Neuron (in vitro differentiated cells): ENCODE measurements at regions not wholly inside any gene's neighbourhood (a gene's known extent, or its start where the extent isn't known, plus 50 kb on each side); places are given as distances from the start of the nearest gene placed in this dataset.

ENCODE experiments used
- H2AFZ ChIP-seq: one replicate; pipeline ENCODE4 v1.6.1; 2013; ENCODE audit warnings: low read depth, mild to moderate bottlenecking, inconsistent platforms, low read length, moderate library complexity
- H3K27me3 ChIP-seq: one replicate; pipeline ENCODE4 v1.6.1; 2013; ENCODE audit warnings: low read length; ENCODE audit not compliant: insufficient read depth
- H3K36me3 ChIP-seq: one replicate; pipeline ENCODE4 v1.6.1; 2013; ENCODE audit warnings: low read length; ENCODE audit not compliant: insufficient read depth
- H3K4me1 ChIP-seq: one replicate; pipeline ENCODE4 v1.6.1; 2013; ENCODE audit warnings: low read length; ENCODE audit not compliant: insufficient read depth
- H3K4me3 ChIP-seq: 2 replicates; pipeline ENCODE4 v1.5.1; 2013; ENCODE audit warnings: mild to moderate bottlenecking, low read length, moderate library complexity
- H3K9me3 ChIP-seq: one replicate; pipeline ENCODE4 v1.6.1; 2013; ENCODE audit warnings: low read length

DNA sequence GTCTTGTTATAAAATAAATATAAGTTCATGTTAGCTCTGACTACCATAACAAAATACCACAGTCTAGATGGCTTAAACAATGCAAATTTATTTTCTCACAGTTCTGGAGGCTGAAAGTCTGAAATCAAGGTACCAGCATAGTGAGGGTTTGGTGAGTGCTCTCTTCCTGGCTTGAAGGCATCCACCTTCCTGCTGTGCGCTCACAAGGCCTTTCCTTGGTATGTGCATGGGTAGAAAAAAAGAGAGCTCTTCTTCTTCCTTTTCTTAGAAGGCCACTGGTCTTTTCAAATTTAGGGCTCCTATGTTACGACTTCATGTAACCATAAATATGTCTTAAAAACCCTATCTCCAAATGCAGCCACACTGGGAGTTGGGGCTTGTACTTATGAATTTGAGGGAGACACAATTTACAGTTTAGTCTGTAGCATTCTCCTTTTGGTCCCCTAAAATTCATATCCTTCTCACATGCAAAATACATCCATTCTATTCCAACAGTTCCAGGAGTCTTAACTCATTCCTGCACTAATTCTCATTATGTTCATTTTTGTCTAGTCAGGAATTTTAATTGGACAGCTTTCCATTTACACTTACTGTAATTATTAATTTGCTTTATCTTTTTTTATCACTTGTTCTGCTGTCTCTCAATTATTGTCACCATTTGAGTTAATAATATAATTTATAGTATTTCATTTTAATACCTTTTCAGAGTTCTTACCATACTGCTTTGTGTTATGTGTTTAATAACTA, 381.9 kb upstream of the EPHA7 start:
- H3K4me1 ChIP-seq, result no peaks in the 10 kb centered on the region
- H3K9me3 ChIP-seq, result no peaks in the 10 kb centered on the region
- H3K27me3 ChIP-seq, result no peaks in the 10 kb centered on the region
- no peak overlapping the region for H3K4me3 ChIP-seq
- H2AFZ ChIP-seq, result no peak overlapping the region
- no peaks in the 10 kb centered on the region for H3K36me3 ChIP-seq

DNA sequence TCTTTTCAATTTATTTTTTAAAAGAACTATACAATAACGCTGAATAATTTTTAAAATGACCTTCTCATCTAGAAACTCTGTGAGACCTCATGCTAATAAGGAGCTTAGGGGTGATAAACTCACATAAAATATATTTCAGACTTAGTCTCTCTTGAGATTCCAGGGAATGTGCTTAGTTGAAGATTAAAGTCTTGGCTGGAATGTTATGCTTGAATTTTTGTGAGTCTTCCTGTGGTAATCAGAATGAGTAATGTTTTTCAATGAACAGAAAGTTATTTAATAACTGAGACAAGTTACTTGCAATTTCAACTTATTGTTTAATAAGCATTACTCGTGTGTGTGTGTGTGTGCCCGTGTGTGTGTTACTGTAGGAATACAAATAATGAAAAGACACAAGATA, 379.9 kb upstream of the EPHA7 start:
- no peaks in the 10 kb centered on the region for H3K4me1 ChIP-seq
- H3K9me3 ChIP-seq, result no peaks in the 10 kb centered on the region
- H2AFZ ChIP-seq, result no peak overlapping the region
- H3K36me3 ChIP-seq, result no peaks in the 10 kb centered on the region
- H3K4me3 ChIP-seq, result no peak overlapping the region
- no peaks in the 10 kb centered on the region for H3K27me3 ChIP-seq

DNA sequence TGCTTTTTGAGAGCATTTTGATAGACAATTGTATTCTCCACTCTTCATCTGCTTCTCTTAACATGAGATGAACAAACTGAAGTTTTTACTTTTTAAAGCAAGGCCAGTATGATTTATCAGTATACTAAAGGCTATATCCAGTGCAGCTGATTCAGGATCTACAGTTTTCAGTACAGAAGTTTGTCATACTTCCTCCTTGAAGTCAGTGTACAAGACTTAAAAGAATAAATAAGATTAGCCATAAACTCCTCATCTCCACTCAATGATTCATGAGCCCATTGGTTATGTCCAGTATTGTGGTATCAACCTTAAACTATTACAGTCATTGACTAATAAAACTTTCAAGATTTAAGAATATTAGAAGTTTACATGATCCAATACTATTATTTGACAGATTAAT, 374.8 kb upstream of the EPHA7 start:
- H3K4me1 ChIP-seq, result no peaks in the 10 kb centered on the region
- no peak overlapping the region for H3K4me3 ChIP-seq

DNA sequence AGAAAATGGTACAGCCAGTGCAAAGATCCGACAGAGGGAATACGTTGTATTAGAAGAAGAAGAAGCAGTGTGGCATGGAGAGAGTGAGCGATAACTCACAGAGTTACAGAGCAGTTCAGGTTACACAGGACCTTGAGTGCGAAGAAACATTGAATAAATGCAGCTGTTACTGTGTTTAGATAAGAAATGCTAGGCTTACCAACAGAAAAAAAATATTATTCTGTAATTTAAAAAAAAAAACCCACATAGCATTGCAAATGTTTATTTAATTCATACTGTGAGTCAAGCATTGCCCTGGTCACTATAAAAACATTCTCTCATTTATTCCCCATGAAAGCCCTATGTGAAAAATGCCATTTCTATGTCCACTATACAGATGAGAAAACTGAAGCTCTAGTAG, 373.4 kb upstream of the EPHA7 start:
- H2AFZ ChIP-seq, result no peak overlapping the region
- no peaks in the 10 kb centered on the region for H3K36me3 ChIP-seq
- no peaks in the 10 kb centered on the region for H3K4me1 ChIP-seq
- no peaks in the 10 kb centered on the region for H3K9me3 ChIP-seq
- no peaks in the 10 kb centered on the region for H3K27me3 ChIP-seq
- no peak overlapping the region for H3K4me3 ChIP-seq

More for the DNA sequence above, 374.8 kb upstream of the EPHA7 start:
- H3K36me3 ChIP-seq, result no peaks in the 10 kb centered on the region
- H2AFZ ChIP-seq, result no peak overlapping the region
- no peaks in the 10 kb centered on the region for H3K27me3 ChIP-seq
- no peaks in the 10 kb centered on the region for H3K9me3 ChIP-seq

DNA sequence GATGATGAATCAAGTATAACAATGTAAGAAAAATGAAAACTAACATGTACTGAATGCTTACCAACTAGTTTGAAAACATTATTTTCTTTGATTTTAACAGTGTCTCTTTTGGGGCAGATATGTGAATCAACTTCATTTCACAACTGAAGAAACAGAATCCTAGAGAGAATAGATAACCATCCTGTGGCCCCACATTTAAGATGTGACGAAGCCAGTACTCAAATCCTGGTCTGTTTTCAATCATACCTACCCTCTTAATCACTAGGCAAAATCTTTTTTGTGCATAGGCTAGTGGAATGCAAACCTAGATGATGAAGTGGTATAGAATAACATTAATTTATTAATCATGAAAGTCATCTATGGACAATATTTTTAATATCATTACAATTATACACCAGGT, 371.6 kb upstream of the EPHA7 start:
- Histone ChIP-seq H3K4me3 (no peak overlapping the region), H3K36me3 (no peaks in the 10 kb centered on the region)

DNA sequence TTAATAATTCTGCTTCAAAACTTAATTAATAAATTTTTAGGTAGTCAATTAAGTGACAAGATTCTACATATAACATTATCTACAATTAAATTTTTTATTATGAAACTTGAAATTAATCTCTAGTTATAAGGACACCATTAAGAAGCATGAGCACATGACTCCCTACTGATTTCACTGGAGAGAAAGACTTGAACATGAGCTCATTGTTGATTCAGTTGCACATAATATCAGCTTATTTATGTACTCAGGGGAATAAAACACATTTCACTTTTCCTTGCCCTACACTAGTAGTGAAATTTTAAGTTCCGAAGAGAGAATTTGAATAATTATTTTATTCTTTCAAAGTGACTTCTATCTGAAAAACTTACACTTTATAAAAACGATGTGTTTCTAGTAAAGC, 370.2 kb upstream of the EPHA7 start:
- Histone ChIP-seq H3K4me1 (peaks cover 22% of the 10 kb centered on the region), H2AFZ (no peak overlapping the region), H3K9me3 (no peaks in the 10 kb centered on the region), H3K4me3 (no peak overlapping the region), H3K36me3 (no peaks in the 10 kb centered on the region), H3K27me3 (no peaks in the 10 kb centered on the region)

More for the DNA sequence above, 371.6 kb upstream of the EPHA7 start:
- Histone ChIP-seq H3K4me1 (peaks cover 10% of the 10 kb centered on the region), H2AFZ (no peak overlapping the region), H3K27me3 (no peaks in the 10 kb centered on the region), H3K9me3 (no peaks in the 10 kb centered on the region)

DNA sequence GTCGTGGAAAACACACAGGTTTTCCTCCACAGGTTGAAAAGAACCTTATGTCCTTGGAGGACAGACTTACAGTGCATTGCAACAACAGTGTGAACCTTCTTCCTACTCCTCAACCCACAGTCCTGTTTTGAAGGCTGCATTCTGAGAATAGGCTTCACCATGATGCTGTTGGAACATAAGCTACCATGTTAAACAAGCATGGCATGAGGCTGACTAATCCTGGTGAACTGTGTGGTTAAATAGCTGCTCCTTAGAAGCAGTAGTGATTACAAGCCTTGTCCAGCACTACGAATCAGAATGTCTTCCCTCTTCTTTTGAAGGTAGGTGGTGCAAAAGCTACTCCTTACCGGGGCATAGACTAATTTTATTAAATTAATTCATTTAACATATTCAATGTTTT, 368.5 kb upstream of the EPHA7 start:
- Histone ChIP-seq H3K27me3 (no peaks in the 10 kb centered on the region), H3K4me3 (no peak overlapping the region), H2AFZ (no peak overlapping the region), H3K4me1 (peaks cover 22% of the 10 kb centered on the region), H3K9me3 (no peaks in the 10 kb centered on the region), H3K36me3 (no peaks in the 10 kb centered on the region)

DNA sequence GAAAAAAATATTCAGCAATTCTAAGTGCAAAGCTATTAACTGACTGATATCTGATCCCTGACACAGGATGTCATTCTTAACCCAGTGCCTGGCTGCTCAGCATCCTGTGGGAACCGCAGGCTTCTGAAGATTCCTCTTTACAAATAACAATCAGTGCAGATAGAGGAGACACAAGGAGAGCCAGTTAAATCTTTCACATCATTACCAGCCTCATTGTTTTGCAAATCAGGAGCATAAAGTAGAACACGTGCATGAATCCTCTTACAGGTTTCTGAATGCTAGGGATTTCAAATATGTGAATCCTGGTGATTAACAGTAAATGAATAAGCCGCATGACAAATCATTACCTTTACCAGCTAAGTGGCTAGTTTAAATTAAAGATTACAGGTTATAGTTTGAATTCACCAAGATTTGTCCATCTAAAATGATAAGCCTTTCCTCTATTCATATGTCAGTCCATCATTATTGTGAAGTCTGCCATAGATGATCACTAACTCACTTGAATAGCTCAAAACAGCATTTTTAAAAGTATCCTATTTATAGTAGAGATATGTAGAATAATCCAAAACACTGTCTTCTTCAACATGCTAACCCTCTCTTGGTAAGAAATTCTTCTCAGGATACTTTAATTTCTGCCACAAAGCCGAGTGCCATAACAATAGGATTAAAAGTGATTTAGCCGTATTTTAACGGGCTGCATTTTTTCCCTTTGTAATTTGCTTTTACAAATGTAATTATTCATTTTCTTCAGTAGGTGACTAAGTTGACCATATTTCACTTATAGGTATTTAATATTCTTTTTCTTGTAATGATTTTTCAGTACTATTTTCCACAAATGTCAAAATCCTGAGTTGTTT, 367.3 kb upstream of the EPHA7 start:
- H3K4me3 ChIP-seq, result no peak overlapping the region
- H3K9me3 ChIP-seq, result no peaks in the 10 kb centered on the region
- H2AFZ ChIP-seq, result no peak overlapping the region
- no peaks in the 10 kb centered on the region for H3K36me3 ChIP-seq
- H3K27me3 ChIP-seq, result no peaks in the 10 kb centered on the region
- H3K4me1 ChIP-seq, result peaks cover 22% of the 10 kb centered on the region

DNA sequence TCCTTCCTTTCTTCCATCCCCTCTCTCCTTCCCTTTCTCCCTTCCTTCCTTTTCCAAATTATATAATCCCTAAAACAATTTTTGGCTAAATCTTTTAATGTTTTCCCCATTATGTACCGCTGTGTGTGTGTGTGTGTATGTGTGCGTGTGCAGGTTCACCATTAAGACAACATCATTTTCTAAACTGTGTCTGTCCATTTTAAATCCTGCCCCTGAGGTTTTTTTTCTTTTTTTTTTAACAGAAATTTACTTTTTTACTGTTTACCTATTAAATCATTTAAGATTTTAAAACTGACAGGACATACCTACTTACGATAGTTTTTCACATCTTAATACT, 366.3 kb upstream of the EPHA7 start:
- Histone ChIP-seq H3K4me3 (no peak overlapping the region), H3K4me1 (peaks cover 22% of the 10 kb centered on the region)

DNA sequence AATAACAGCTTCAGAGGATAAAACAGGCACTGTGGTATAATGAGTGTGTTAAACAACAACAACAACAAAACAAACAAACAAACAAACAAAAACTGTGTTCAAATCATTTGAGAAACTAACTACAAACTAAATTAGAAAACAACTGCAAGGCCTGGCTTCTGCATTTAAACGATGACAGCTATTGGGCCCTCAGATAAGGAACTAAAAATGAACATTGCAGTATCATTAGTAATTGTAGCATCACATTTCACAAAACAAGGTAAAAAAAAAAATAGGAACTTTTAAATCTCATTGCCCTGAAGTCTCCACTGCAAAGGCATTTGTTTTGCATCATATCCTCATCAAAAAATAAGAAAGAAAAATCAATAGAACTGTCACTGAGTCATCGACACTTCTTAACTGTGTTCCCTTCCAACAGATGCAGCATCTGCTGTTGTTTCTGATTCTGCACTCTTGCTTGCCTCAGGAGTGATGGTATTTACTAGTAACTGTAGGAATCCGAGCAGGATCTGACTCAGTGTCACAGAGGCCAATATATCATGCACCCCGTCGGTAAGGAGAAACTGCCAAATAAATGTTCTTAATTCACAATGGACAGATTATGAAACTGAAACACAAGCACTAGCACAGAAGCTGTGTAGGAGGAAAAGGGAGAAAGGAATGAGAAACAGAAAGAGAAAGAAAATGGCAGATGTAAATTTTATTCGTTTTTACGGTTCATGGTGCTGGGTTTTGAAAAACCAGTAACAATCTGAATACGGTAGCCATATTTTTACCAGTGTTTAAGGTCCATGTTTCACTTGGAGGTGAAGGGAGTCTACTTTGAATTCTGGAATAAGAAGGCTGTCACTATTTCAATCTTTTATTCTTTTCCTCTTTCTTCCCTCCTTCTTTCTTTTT, 365.7 kb upstream of the EPHA7 start:
- Histone ChIP-seq H3K27me3 (no peaks in the 10 kb centered on the region), H3K4me1 (peaks cover 22% of the 10 kb centered on the region), H2AFZ (peak overlapping the region; percentile 62), H3K9me3 (no peaks in the 10 kb centered on the region), H3K36me3 (no peaks in the 10 kb centered on the region), H3K4me3 (no peak overlapping the region)

More for the DNA sequence above, 366.3 kb upstream of the EPHA7 start:
- Histone ChIP-seq H3K27me3 (no peaks in the 10 kb centered on the region), H3K36me3 (no peaks in the 10 kb centered on the region), H2AFZ (peak overlapping the region; percentile 62), H3K9me3 (no peaks in the 10 kb centered on the region)

DNA sequence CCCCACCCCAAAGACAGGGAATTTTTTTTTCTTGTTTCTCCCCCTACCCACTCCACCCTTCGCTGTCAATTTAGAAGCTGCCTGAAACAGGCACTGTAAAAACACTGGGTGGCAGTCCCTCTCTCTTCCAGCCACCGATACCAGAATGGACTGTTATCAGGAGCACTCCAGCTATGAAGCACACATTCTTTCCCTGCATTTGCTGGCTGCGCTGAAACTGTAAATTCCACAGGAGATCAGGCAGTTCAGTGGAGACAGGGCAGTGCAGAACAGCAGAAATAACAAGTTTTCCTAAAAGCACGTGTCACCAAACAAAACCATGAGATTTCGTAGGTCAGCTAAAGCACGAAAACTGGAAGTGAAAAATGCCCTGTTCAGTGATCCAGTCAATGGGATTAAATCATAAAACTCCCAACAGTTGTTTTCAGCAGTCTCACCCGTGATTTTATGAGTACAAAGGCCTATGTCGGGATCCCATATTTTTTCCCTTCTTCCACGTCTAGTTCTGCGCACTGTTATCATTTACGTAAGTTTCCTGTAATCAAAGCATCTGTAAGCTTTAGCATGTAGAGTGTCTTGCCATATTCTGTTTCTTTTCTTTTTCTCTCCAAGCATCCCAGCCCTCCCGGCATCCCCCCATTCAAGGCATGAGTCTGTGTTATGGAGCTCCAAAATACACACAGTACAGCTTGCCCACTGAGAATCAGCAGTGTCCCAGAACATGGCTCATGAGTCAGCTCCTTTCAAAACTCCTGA, 359.9 kb upstream of the EPHA7 start:
- Histone ChIP-seq H3K36me3 (no peaks in the 10 kb centered on the region), H3K27me3 (no peaks in the 10 kb centered on the region), H3K4me1 (peaks cover 9% of the 10 kb centered on the region), H2AFZ (peak overlapping the region; percentile 26), H3K4me3 (no peak overlapping the region), H3K9me3 (no peaks in the 10 kb centered on the region)

DNA sequence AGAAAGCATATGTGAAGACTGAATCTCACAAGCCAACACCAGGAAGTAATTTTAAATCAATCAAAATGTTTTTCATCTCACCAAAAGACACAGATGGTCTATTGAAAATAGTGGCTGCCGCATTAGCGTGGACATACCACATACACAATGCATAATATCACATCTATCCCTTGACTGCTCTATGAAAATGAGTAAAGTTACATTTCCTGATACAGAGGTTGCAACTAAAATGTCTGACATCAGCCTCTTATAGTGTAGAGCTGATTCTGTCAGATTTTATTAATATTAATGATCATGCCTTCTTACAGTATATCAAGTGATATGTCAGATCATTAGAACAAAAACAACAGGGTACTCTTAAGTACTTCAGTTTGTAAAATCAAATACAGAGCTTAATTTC, 339.8 kb upstream of the EPHA7 start:
- H3K4me3 ChIP-seq, result no peak overlapping the region
- no peaks in the 10 kb centered on the region for H3K9me3 ChIP-seq
- H3K4me1 ChIP-seq, result no peaks in the 10 kb centered on the region
- H2AFZ ChIP-seq, result peak overlapping the region; percentile 36
- H3K36me3 ChIP-seq, result no peaks in the 10 kb centered on the region
- no peaks in the 10 kb centered on the region for H3K27me3 ChIP-seq
